Keratinocyte (primary cell): ENCODE measurements at regions not wholly inside any gene's neighbourhood (a gene's known extent, or its start where the extent isn't known, plus 50 kb on each side); places are given as distances from the start of the nearest gene placed in this dataset.

Source experiments
- DNase-seq: peaks from one replicate; pipeline ENCODE4 v3.0.0-alpha.2; 2011; ENCODE audit warnings: low read depth, missing footprints, low spot score
- FAIRE-seq: peaks from 2 replicates; lab custom pipeline; 2011; peaks lifted over from hg19 to GRCh38; lab: Jason Lieb, UNC
- H2AFZ ChIP-seq: 2 replicates; pipeline ENCODE4 v1.6.0; 2012; ENCODE audit warnings: low read length, control low read depth, inconsistent platforms; ENCODE audit not compliant: control insufficient read depth
- H3K27ac ChIP-seq: 2 replicates; pipeline ENCODE4 v1.5.1; 2011; ENCODE audit warnings: low read length; ENCODE audit not compliant: control insufficient read depth, insufficient read depth
- H3K27me3 ChIP-seq: 3 replicates; pipeline ENCODE4 v1.6.0; 2011; ENCODE audit warnings: low read length; ENCODE audit not compliant: control insufficient read depth, insufficient read depth; ENCODE audit errors: extremely low read depth
- H3K36me3 ChIP-seq, 2 experiments: 2 replicates in 1 of 2; 3 replicates in 1 of 2; pipeline ENCODE4 v1.5.1; 2011; ENCODE audit warnings: low read length in 2 of 2, mild to moderate bottlenecking in 1 of 2; ENCODE audit not compliant: control insufficient read depth in 2 of 2, insufficient read depth in 2 of 2; ENCODE audit errors: extremely low read depth in 1 of 2
- H3K4me1 ChIP-seq: 3 replicates; pipeline ENCODE4 v1.5.1; 2011; ENCODE audit warnings: low read length; ENCODE audit not compliant: control insufficient read depth, insufficient read depth; ENCODE audit errors: extremely low read depth
- H3K4me2 ChIP-seq: 3 replicates; pipeline ENCODE4 v1.6.0; 2011; ENCODE audit warnings: low read depth, low read length; ENCODE audit not compliant: control insufficient read depth, insufficient read depth; ENCODE audit errors: extremely low read depth
- H3K4me3 ChIP-seq, 3 experiments: fragments of 200-600 bp in 1 of 3; sonication (generic) in 1 of 3; 2 replicates in 2 of 3; 3 replicates in 1 of 3; pipeline ENCODE4 v1.5.1; 2011 to 2016; ENCODE audit warnings: low read length in 3 of 3, mild to moderate bottlenecking in 3 of 3, control low read depth in 2 of 3, inconsistent platforms in 1 of 3, low read depth in 1 of 3, mixed read lengths in 1 of 3, mixed run types in 1 of 3, moderate library complexity in 1 of 3; ENCODE audit not compliant: control insufficient read depth in 2 of 3, insufficient read depth in 2 of 3; ENCODE audit errors: extremely low read depth in 1 of 3
- H3K79me2 ChIP-seq: 2 replicates; pipeline ENCODE4 v1.6.0; 2012; ENCODE audit warnings: low read length; ENCODE audit not compliant: control insufficient read depth, insufficient read depth
- H3K9ac ChIP-seq: 3 replicates; pipeline ENCODE4 v1.6.0; 2011; ENCODE audit warnings: low read length; ENCODE audit not compliant: control insufficient read depth, insufficient read depth; ENCODE audit errors: extremely low read depth
- H3K9me1 ChIP-seq: 3 replicates; pipeline ENCODE4 v1.6.0; 2011; ENCODE audit warnings: low read length; ENCODE audit not compliant: control insufficient read depth, insufficient read depth; ENCODE audit errors: extremely low read depth
- H3K9me3 ChIP-seq: 2 replicates; pipeline ENCODE4 v1.5.1; 2012; ENCODE audit warnings: low read depth, low read length; ENCODE audit not compliant: control insufficient read depth
- H4K20me1 ChIP-seq: 3 replicates; pipeline ENCODE4 v1.6.0; 2011; ENCODE audit warnings: low read length; ENCODE audit not compliant: control insufficient read depth, insufficient read depth; ENCODE audit errors: extremely low read depth
- CTCF ChIP-seq, 3 experiments: IDR thresholded peaks in 1 of 3; conservative IDR thresholded peaks in 1 of 3; optimal IDR thresholded peaks in 1 of 3; 2 replicates in 2 of 3; 3 replicates in 1 of 3; pipeline versions ENCODE3 to v1.5.1; 2011; ENCODE audit warnings: low read length in 3 of 3, mild to moderate bottlenecking in 3 of 3, moderate library complexity in 2 of 3, control low read depth in 1 of 3, inconsistent platforms in 1 of 3; ENCODE audit not compliant: insufficient read depth in 2 of 3; ENCODE audit errors: extremely low read depth in 1 of 3
- EZH2 ChIP-seq: IDR thresholded peaks from one replicate; pipeline ENCODE4 v1.6.1; 2012; ENCODE audit warnings: inconsistent platforms, mild to moderate bottlenecking, low read length, moderate library complexity
- dilution Hi-C: fragments of 300-500 bp; cut with MboI; formaldehyde crosslinking; loops from one replicate; pipeline ENCODE4 v1.7.0; 2020; ENCODE audit warnings: low sequenced_read_pairs; ENCODE audit not compliant: extremely low pct_ligation_motif_present

GRCh38 chr7:156026076-156026600 lies 213.9 kb upstream of the SHH start:
- H3K9me1 ChIP-seq, result no peaks in the 10 kb centered on the region
- no peaks in the 10 kb centered on the region for H3K79me2 ChIP-seq
- H3K9me3 ChIP-seq, result peaks cover under 1% of the 10 kb centered on the region
- H3K4me1 ChIP-seq, result no peaks in the 10 kb centered on the region
- dilution Hi-C loops, result no loop called here
- no peak overlapping the region for H3K9ac ChIP-seq
- H3K4me2 ChIP-seq, result no peak overlapping the region
- no peak overlapping the region for H2AFZ ChIP-seq
- no peak overlapping the region for H3K4me3 ChIP-seq
- no peak for FAIRE-seq
- TF ChIP-seq EZH2 (no peak), CTCF (optimal IDR thresholded peaks at IDR 0.05 in 1 of 3, IDR thresholded peaks at IDR 0.05 in 1 of 3, conservative IDR thresholded peaks at IDR 0.05 in 1 of 3; ENCODE audit: extremely low read depth in 1 of 3, insufficient read depth in 2 of 3, low read length in 3 of 3) (no peak)
- H4K20me1 ChIP-seq, result no peaks in the 10 kb centered on the region
- H3K36me3 ChIP-seq, result no peaks in the 10 kb centered on the region
- H3K27ac ChIP-seq, result no peak overlapping the region
- H3K27me3 ChIP-seq, result no peaks in the 10 kb centered on the region
- DNase-seq, result no peak

- no peak for FAIRE-seq
- no peak for DNase-seq
- Histone ChIP-seq H3K9ac (no peak overlapping the region), H3K36me3 (no peaks in the 10 kb centered on the region), H2AFZ (no peak overlapping the region), H3K9me1 (no peaks in the 10 kb centered on the region), H3K4me3 (no peak overlapping the region), H3K4me1 (no peaks in the 10 kb centered on the region), H3K79me2 (no peaks in the 10 kb centered on the region), H3K27ac (no peak overlapping the region), H3K9me3 (no peaks in the 10 kb centered on the region), H3K4me2 (no peak overlapping the region), H4K20me1 (no peaks in the 10 kb centered on the region), H3K27me3 (no peaks in the 10 kb centered on the region)
- no peak for TF ChIP-seq EZH2
- TF ChIP-seq CTCF (optimal IDR thresholded peaks at IDR 0.05 in 1 of 3, IDR thresholded peaks at IDR 0.05 in 1 of 3, conservative IDR thresholded peaks at IDR 0.05 in 1 of 3; ENCODE audit: extremely low read depth in 1 of 3, insufficient read depth in 2 of 3, low read length in 3 of 3), result no peak
- dilution Hi-C loops, result no loop called here
Observed at GRCh38 chr7:156025675-156026074, 213.4 kb upstream of the SHH start.
